Loucy (cell line): ENCODE measurements at regions not wholly inside any gene's neighbourhood (a gene's known extent, or its start where the extent isn't known, plus 50 kb on each side); places are given as distances from the start of the nearest gene placed in this dataset.

ENCODE experiments used
- H2AFZ ChIP-seq: fragments of 200-600 bp; sonication (generic); 2 replicates; pipeline ENCODE4 v1.6.0; 2016; ENCODE audit warnings: antibody characterized with exemption, mild to moderate bottlenecking, low read length, moderate library complexity
- H3F3A ChIP-seq: fragments of 200-600 bp; 2 replicates; pipeline ENCODE4 v1.6.0; 2016; ENCODE audit warnings: antibody characterized with exemption, low read depth, mild to moderate bottlenecking
- H3K27me3 ChIP-seq: fragments of 200-600 bp; sonication (generic); 2 replicates; pipeline ENCODE4 v1.6.1; 2014; ENCODE audit warnings: low read length, mild to moderate bottlenecking; ENCODE audit not compliant: insufficient read depth, poor library complexity, severe bottlenecking
- H3K36me3 ChIP-seq: fragments of 200-600 bp; sonication (generic); 2 replicates; pipeline ENCODE4 v1.6.1; 2016; ENCODE audit warnings: low read length; ENCODE audit not compliant: insufficient read depth
- H3K4me1 ChIP-seq: fragments of 200-600 bp; sonication (generic); 2 replicates; pipeline ENCODE4 v1.5.1; 2014; ENCODE audit warnings: low read length, mild to moderate bottlenecking; ENCODE audit not compliant: insufficient read depth, poor library complexity, severe bottlenecking
- H3K4me2 ChIP-seq: fragments of 200-600 bp; sonication (generic); 2 replicates; pipeline ENCODE4 v1.6.0; 2014; ENCODE audit warnings: antibody characterized with exemption, low read length, low read depth, mild to moderate bottlenecking; ENCODE audit not compliant: poor library complexity, severe bottlenecking
- H3K4me3 ChIP-seq: fragments of 200-600 bp; sonication (generic); 2 replicates; pipeline ENCODE4 v1.5.1; 2014; ENCODE audit warnings: low read length, mild to moderate bottlenecking, mixed read lengths; ENCODE audit not compliant: poor library complexity, severe bottlenecking
- H3K79me2 ChIP-seq: fragments of 200-600 bp; sonication (generic); 2 replicates; pipeline ENCODE4 v1.6.1; 2014; ENCODE audit warnings: low read length; ENCODE audit not compliant: insufficient read depth
- H3K9ac ChIP-seq: fragments of 200-600 bp; sonication (generic); 2 replicates; pipeline ENCODE4 v1.6.0; 2014; ENCODE audit warnings: mild to moderate bottlenecking, low read depth, low read length, moderate library complexity; ENCODE audit not compliant: poor library complexity, severe bottlenecking
- H3K9me2 ChIP-seq: fragments of 200-600 bp; sonication (generic); replicated peaks from 2 replicates; pipeline ENCODE4 v1.6.1; 2016; ENCODE audit warnings: low read depth, low read length, mixed read lengths
- H3K9me3 ChIP-seq: fragments of 200-600 bp; sonication (generic); 2 replicates; pipeline ENCODE4 v1.6.1; 2014; ENCODE audit warnings: mild to moderate bottlenecking, antibody characterized with exemption, low read length, low read depth; ENCODE audit not compliant: insufficient read depth
- H4K20me1 ChIP-seq: fragments of 200-600 bp; sonication (generic); 2 replicates; pipeline ENCODE4 v1.6.0; 2014; ENCODE audit warnings: antibody characterized with exemption, low read length, mild to moderate bottlenecking; ENCODE audit not compliant: insufficient read depth, poor library complexity, severe bottlenecking
- EZH2phosphoT487 ChIP-seq: fragments of 200-600 bp; IDR thresholded peaks from 2 replicates; pipeline ENCODE4 v1.6.1; 2018; ENCODE audit warnings: antibody characterized with exemption, mild to moderate bottlenecking, moderate library complexity, borderline replicate concordance
- TF ChIP-seq, protein P1 (sequence below): fragments of 200-600 bp; sonication (generic); conservative IDR thresholded peaks from 2 replicates; pipeline ENCODE4 v1.5.1; 2014; ENCODE audit warnings: mild to moderate bottlenecking, antibody characterized with exemption, low read length

DNA sequence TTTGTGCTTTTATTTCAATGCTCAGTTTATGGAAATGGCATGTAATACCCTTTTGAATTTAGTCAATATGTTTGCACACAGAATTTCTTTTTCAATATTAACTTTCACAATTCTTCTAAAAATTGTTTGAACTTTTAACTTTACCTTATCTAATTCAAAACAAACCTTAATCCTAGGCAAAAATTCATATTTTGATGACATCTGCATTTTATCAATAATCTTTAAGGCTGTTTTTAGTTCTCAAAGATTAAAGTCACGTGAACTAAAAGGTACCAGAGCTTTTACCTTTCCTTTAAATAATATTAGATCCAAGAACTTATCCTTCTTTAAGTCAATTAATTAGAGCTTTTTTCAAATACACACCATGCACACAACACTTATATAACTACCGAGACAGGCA lies 218.9 kb upstream of the NCAM2 start:
- H3K79me2 ChIP-seq = no peaks in the 10 kb centered on the region
- no peak overlapping the region for H2AFZ ChIP-seq
- no peaks in the 10 kb centered on the region for H4K20me1 ChIP-seq
- H3K9me3 ChIP-seq = no peaks in the 10 kb centered on the region; the same call in 1 of the 2 replicates
- no peak overlapping the region for H3K4me3 ChIP-seq
- no peaks in the 10 kb centered on the region for H3F3A ChIP-seq
- no peaks in the 10 kb centered on the region for H3K4me1 ChIP-seq
- TF ChIP-seq, protein P1, sequence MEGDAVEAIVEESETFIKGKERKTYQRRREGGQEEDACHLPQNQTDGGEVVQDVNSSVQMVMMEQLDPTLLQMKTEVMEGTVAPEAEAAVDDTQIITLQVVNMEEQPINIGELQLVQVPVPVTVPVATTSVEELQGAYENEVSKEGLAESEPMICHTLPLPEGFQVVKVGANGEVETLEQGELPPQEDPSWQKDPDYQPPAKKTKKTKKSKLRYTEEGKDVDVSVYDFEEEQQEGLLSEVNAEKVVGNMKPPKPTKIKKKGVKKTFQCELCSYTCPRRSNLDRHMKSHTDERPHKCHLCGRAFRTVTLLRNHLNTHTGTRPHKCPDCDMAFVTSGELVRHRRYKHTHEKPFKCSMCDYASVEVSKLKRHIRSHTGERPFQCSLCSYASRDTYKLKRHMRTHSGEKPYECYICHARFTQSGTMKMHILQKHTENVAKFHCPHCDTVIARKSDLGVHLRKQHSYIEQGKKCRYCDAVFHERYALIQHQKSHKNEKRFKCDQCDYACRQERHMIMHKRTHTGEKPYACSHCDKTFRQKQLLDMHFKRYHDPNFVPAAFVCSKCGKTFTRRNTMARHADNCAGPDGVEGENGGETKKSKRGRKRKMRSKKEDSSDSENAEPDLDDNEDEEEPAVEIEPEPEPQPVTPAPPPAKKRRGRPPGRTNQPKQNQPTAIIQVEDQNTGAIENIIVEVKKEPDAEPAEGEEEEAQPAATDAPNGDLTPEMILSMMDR = no peak
- TF ChIP-seq EZH2phosphoT487 = no peak
- H3K9me2 ChIP-seq = no peaks in the 10 kb centered on the region
- H3K36me3 ChIP-seq = no peaks in the 10 kb centered on the region
- no peak overlapping the region for H3K9ac ChIP-seq
- no peak overlapping the region for H3K4me2 ChIP-seq
- H3K27me3 ChIP-seq = no peaks in the 10 kb centered on the region

DNA sequence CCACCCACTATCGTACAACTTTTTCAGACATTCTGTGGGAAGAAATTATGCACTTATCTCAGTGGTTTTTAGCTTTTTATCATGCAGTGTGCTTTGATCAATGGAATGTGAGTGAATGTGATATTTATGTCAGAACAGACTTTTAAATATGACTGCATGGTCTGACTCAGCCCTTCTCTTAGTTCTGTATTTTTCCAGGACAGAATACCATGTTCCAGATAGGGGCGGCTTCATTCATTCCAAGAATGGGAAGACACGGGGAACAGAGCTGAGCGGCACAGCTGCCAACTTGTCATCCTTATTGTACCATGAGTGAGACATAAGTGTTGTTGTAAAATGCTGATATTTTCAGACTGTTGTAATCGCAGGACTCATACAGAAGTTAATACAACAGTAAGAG lies 214.6 kb upstream of the NCAM2 start:
- no peak for TF ChIP-seq EZH2phosphoT487
- TF ChIP-seq, protein P1 = no peak
- H3K79me2 ChIP-seq = no peaks in the 10 kb centered on the region
- H3K9me2 ChIP-seq = no peaks in the 10 kb centered on the region
- no peak overlapping the region for H3K4me3 ChIP-seq
- H3K36me3 ChIP-seq = no peaks in the 10 kb centered on the region
- no peaks in the 10 kb centered on the region for H3K27me3 ChIP-seq
- no peaks in the 10 kb centered on the region for H3F3A ChIP-seq
- H3K4me1 ChIP-seq = no peaks in the 10 kb centered on the region
- no peak overlapping the region for H2AFZ ChIP-seq
- no peaks in the 10 kb centered on the region; the same call in 1 of the 2 replicates for H3K9me3 ChIP-seq
- H3K9ac ChIP-seq = no peak overlapping the region
- no peak overlapping the region for H3K4me2 ChIP-seq
- no peaks in the 10 kb centered on the region for H4K20me1 ChIP-seq

DNA sequence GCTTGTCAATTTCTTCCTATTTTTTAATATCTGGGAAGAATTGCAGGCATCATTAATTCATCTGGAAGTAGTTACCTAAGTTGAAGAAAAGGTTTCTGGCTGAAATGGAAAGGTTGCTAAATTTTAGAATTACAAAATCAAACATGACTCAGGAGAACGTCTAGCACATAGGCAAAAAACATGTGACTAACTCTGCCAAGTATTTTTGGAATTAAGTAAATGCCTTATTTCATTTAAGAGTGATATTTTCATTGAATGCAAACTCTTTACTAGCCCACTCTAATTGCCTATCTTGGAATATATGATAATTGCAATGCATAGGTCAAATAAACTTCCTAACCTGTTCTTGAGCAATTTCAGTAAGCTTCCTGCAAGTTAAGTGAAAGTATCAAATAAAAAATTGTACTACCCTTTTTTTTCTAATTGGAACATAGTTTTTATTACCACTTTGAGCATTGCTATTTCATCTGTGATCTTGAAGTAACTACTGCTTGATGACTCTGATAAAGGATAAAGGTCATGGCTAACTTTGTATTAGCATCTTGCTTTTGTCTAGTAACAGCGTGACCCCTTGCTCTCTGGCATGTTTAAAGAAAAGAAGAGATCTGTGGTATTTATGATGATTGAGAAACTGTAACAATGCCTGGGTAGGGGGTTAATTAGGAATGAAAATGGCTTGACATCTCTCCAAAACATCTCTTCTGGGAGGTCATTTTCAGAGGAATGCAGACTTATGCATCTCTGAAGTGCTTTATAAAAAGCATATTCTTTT lies 208.3 kb upstream of the NCAM2 start:
- Histone ChIP-seq H3F3A (no peaks in the 10 kb centered on the region), H3K9me2 (no peaks in the 10 kb centered on the region), H4K20me1 (no peaks in the 10 kb centered on the region), H2AFZ (no peak overlapping the region), H3K36me3 (no peaks in the 10 kb centered on the region), H3K4me3 (no peak overlapping the region), H3K4me1 (no peaks in the 10 kb centered on the region), H3K79me2 (no peaks in the 10 kb centered on the region), H3K9ac (no peak overlapping the region), H3K4me2 (no peak overlapping the region), H3K27me3 (no peaks in the 10 kb centered on the region), H3K9me3 (no peaks in the 10 kb centered on the region)
- no peak for TF ChIP-seq EZH2phosphoT487
- TF ChIP-seq, protein P1 = no peak
